ENCODE measurements at regions not wholly inside any gene's neighbourhood (a gene's known extent, or its start where the extent isn't known, plus 50 kb on each side); places are given as distances from the start of the nearest gene placed in this dataset.

GRCh38 chr2:18272148-18272494 is 288.3 kb downstream of the RDH14 start:
- Histone ChIP-seq H3K27me3 (replicated peaks in 1 of 2; ENCODE audit: control insufficient read depth in 2 of 2, insufficient read depth in 2 of 2, low read length in 1 of 2) (no peaks in the 10 kb centered on the region), H3K27ac (ENCODE audit: control insufficient read depth, insufficient read depth) (no peak overlapping the region), H3K9me3 (replicated peaks; ENCODE audit: control insufficient read depth, insufficient read depth, low read length) (no peaks in the 10 kb centered on the region), H3K36me3 (ENCODE audit: control insufficient read depth in 2 of 2, insufficient read depth in 2 of 2, low read length in 1 of 2) (no peaks in the 10 kb centered on the region), H3K4me1 (ENCODE audit: control insufficient read depth, insufficient read depth, low read length) (no peaks in the 10 kb centered on the region), H3K4me2 (ENCODE audit: control insufficient read depth, insufficient read depth) (no peak overlapping the region), H4K20me1 (ENCODE audit: control insufficient read depth, insufficient read depth) (no peaks in the 10 kb centered on the region; the same call in 1 of the 2 replicates), H3K9ac (ENCODE audit: control insufficient read depth, insufficient read depth, low read length) (no peak overlapping the region), H2AFZ (ENCODE audit: control insufficient read depth, low read depth, low read length) (no peak overlapping the region), H3K4me3 (no peak overlapping the region), H3K79me2 (ENCODE audit: control insufficient read depth, insufficient read depth, low read length) (no peaks in the 10 kb centered on the region)
- no TSS peak for BruUV-seq (replicated peaks)
- intact Hi-C loops (cut with micrococcal nuclease; ENCODE audit: unreplicated experiment) (no loop called here), in situ Hi-C loops (cut with MboI) (no loop called here)
- DNase-seq (ENCODE audit: low read depth, low spot score) (no peak), FAIRE-seq (no peak), ATAC-seq (no peak)
- ChIA-PET SMC1A (ENCODE audit: uncharacterized antibody, unreplicated experiment) (no interaction called here), POLR2A (no interaction called here), CTCF (no interaction called here), RAD21 (ENCODE audit: unreplicated experiment) (no interaction called here)
- no peak for TF ChIP-seq RUNX3 (IDR thresholded peaks at IDR 0.05; ENCODE audit: low read length)
- TF ChIP-seq HCFC1 (IDR thresholded peaks at IDR 0.05; ENCODE audit: low read length) = no peak
- TF ChIP-seq HDGF (IDR thresholded peaks at IDR 0.05) = no peak
- TF ChIP-seq REST (IDR thresholded peaks at IDR 0.05; ENCODE audit: low read depth, low read length) = no peak
- no peak for TF ChIP-seq TCF12 (IDR thresholded peaks at IDR 0.05; ENCODE audit: low read depth, low read length)
- 59% methylated on average over 10 of the region's 10 CpGs for WGBS (ENCODE audit: insufficient coverage, insufficient replicate concordance, low lambda C conversion rate, missing lambda C conversion rate)
